T47D (cell line): ENCODE measurements at regions not wholly inside any gene's neighbourhood (a gene's known extent, or its start where the extent isn't known, plus 50 kb on each side); places are given as distances from the start of the nearest gene placed in this dataset.

ENCODE experiments used
- DNase-seq, 2 experiments: peaks; one replicate each; pipeline versions ENCODE4 v3.0.0 to v3.0.0-alpha.2; 2011 to 2012; ENCODE audit warnings: low read depth in 1 of 2, low spot score in 1 of 2
- JUND ChIP-seq: IDR thresholded peaks from 2 replicates; pipeline ENCODE4 v1.6.1; 2012; ENCODE audit warnings: low read depth
- in situ Hi-C: cut with HindIII; loops from 2 replicates; pipeline ENCODE4 v1.10.0; 2016; ENCODE audit warnings: low sequenced_read_pairs, low pct_unique_long_range_greater_than_20kb

DNA sequence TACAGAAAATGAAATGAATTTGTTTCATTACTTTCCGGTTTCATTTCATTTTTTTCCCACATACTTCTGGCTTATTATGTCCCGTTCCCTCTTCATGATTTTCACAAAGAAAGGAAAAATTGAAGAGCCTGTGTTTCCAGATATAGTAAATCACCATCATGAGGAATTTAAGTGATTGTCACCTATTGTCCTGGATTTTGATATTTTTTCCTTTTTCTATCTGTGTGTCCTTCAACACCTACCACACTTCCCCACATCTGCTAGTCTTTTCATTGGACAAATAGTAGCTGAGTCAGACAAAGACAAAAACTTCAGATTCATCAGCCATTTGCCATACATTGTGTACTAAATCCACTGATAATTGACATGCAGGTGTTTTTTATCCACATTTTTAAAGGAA is 258.2 kb upstream of the HSF2 start:
- no peak for DNase-seq
- no peak for TF ChIP-seq JUND
- in situ Hi-C loops: no loop called here

DNA sequence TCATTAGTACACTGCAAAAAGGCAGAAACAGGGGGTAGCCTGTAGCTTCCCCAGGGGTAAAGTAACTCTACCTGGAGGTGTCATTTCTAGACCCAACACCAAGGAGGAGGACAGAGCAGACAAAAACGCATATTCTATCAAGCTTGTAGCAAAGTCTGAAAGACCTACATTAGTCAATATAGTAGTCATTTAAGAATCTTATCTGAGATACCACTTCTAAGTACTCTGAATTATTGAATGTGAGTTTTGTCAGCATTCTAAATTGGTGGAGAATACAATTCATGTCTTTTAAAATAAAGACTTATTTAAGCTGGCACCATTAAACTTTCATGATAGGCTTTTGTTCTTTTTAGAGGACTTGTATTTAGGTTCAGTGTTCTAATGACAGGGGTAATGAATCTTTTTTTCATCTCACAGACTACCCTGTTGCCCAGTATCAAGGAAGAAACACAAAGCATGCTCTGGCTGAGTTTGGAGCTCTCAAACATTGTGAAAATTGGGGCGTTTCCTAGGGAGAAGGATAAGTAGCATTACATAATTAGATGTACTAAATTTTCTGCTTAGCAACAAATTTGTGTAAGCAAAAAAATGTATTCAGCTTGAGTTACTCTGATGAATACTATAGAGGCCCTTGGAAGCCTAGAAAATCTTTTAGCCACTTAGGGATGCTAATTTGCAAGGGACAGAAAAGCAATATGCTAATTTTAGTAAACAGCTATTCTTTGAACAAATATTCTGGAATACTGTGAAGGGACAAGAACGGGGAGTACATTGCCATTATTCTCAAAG is 255.4 kb upstream of the HSF2 start:
- in situ Hi-C loops: no loop called here
- TF ChIP-seq JUND: no peak
- no peak for DNase-seq

DNA sequence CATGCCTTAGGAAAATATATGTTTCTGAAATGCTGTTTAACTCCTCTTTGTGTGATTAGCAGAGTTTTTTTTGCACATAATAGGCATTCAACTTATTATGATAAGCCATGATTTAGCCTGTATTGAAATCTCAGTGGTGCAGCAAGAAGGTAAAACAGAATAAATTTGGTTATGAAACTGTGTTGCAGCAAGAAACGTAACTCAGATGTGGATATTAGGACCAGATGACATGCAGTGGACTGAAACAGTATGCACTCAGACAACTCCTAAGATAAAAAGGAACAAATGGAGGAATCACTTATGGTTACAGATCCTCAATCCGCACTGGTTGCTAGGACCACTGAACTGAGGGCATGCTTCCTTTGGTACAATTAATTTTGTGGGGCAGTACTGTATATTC is 254.2 kb upstream of the HSF2 start:
- no peak for DNase-seq
- no peak for TF ChIP-seq JUND
- in situ Hi-C loops: no loop called here

DNA sequence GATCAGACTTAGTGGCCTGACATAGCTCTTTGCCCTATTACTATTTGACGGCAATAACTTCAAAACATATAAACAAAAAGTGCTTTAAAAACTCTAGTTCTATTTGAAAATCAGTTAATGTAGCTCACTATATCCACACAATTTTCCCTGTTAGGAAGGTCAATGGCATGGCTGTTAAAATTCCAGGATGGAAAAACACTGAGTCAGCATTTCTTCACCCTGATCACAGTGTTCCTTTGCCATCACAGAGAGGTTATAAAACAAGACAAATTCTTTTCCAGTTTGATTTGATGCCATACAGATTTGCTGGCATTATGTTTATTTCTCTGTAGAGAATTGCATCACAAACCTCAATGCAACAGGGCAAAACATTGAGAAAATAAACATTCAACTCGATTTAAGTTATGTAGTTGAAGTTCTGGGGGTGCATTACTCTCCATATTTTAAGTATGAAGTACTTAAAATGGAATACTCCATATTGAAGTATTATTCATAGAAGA is 253.7 kb upstream of the HSF2 start:
- no peak for TF ChIP-seq JUND
- in situ Hi-C loops: no loop called here
- DNase-seq: no peak

DNA sequence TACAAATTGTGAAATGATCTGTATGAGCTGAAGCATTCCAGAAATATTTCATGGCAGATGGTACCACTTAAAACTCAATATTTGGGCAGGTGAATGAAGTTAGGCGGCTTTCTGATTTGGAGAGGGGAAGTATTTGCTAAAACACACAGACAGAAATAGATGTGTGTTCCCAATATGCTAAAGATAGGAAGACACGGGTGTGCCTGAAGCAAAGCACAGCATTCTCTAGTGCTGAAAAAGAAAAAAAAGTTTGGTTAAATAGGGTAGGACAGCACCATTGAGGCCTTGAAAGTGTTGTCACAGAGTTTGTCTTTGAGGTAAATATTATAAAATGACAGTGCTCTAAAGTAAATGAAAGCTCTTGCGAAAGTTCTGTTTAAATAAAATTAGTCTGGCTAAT is 252.2 kb upstream of the HSF2 start:
- no peak for DNase-seq
- in situ Hi-C loops: no loop called here
- no peak for TF ChIP-seq JUND

GRCh38 chr6:122151066-122151465 is 248.4 kb upstream of the HSF2 start:
- in situ Hi-C loops: no loop called here
- DNase-seq: no peak
- no peak for TF ChIP-seq JUND

GRCh38 chr6:122151763-122152162 is 247.7 kb upstream of the HSF2 start:
- no peak for DNase-seq
- no peak for TF ChIP-seq JUND
- in situ Hi-C loops: no loop called here

- no peak for TF ChIP-seq JUND
- in situ Hi-C loops: no loop called here
- DNase-seq: no peak
Measured at GRCh38 chr6:122153557-122153956, 245.9 kb upstream of the HSF2 start.

- TF ChIP-seq JUND: no peak
- no peak for DNase-seq
- in situ Hi-C loops: no loop called here
Measured at GRCh38 chr6:122154155-122154554, 245.3 kb upstream of the HSF2 start.

DNA sequence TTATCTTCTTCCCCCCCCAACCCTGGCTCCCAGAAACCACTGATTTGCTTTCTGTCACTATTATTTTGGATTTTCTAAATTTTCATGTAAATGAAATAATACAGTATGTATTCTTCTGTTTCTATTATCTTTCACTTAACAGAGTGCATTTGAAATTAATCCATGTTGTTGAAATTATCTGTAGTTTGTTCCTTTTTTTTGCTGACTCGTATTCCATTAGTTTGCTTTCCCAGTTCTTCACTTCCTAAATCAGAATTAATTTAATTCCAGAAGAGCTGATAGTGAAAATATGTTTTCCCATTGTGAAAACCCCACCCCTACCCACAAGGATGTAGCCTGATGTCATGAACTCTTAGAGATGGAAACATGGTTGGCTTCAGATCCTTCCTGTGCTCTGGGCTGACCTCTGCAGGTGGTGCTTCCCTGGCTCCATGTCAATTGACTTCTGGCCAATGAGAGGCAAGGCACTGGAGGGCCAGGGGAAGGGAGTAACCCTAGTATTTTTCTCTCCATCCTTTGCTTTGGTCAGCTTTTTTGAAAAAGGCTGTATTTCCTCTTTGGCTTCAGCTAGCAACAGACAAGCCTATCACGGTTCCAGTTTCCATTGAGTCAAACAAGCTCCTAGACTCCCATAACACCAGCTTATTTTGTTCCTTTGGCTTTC is 244.4 kb upstream of the HSF2 start:
- TF ChIP-seq JUND: no peak
- in situ Hi-C loops: no loop called here
- DNase-seq: no peak

GRCh38 chr6:122161136-122161535 is 238.3 kb upstream of the HSF2 start:
- TF ChIP-seq JUND: no peak
- no peak for DNase-seq
- in situ Hi-C loops: no loop called here

DNA sequence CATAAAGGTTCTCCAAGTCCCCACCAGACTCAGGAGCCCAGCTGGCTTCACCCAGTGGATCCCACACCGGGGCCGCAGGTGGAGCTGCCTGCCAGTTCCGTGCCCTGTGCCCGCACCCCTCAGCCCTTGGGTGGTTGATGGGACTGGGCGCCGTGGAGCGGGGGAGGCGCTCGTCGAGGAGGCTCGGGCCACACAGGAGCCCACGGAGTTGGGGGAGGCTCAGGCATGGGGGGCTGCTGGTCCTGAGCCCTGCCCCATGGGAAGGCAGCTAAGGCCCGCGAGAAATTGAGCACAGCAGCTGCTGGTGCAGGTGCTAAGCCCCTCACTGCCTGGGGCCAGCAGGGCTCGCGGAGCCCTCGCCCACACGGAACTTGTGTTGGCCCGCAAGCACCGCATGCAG is 234.4 kb upstream of the HSF2 start:
- in situ Hi-C loops: no loop called here
- no peak for TF ChIP-seq JUND
- DNase-seq: no peak

GRCh38 chr6:122170274-122170673 is 229.2 kb upstream of the HSF2 start:
- TF ChIP-seq JUND: no peak
- no peak for DNase-seq
- in situ Hi-C loops: no loop called here
